OCI-LY1 (cell line): ENCODE measurements at regions not wholly inside any gene's neighbourhood (a gene's known extent, or its start where the extent isn't known, plus 50 kb on each side); places are given as distances from the start of the nearest gene placed in this dataset.

Source experiments
- H2AFZ ChIP-seq: fragments of 200-600 bp; sonication (generic), shearing (Covaris generic); 2 replicates; pipeline ENCODE4 v1.6.0; 2014; ENCODE audit warnings: antibody characterized with exemption, mild to moderate bottlenecking, low read length
- H3F3A ChIP-seq: fragments of 200-600 bp; sonication (generic), shearing (Covaris generic); 2 replicates; pipeline ENCODE4 v1.6.0; 2014; ENCODE audit warnings: mild to moderate bottlenecking, antibody characterized with exemption, low read length, moderate library complexity; ENCODE audit not compliant: insufficient read depth
- H3K27ac ChIP-seq: fragments of 200-600 bp; sonication (generic); 2 replicates; pipeline ENCODE4 v1.5.1; 2014; ENCODE audit warnings: low read length, mixed run types, mild to moderate bottlenecking, low read depth; ENCODE audit not compliant: poor library complexity, severe bottlenecking
- H3K27me3 ChIP-seq: fragments of 200-600 bp; sonication (generic); 2 replicates; pipeline ENCODE4 v1.6.0; 2014; ENCODE audit warnings: antibody characterized with exemption, mild to moderate bottlenecking, low read length, moderate library complexity; ENCODE audit not compliant: insufficient read depth
- H3K36me3 ChIP-seq: fragments of 200-600 bp; sonication (generic); 2 replicates; pipeline ENCODE4 v1.6.1; 2014; ENCODE audit warnings: mild to moderate bottlenecking, antibody characterized with exemption, low read length, moderate library complexity, mixed read lengths; ENCODE audit not compliant: insufficient read depth
- H3K4me1 ChIP-seq: fragments of 200-600 bp; sonication (generic); 2 replicates; pipeline ENCODE4 v1.5.1; 2014; ENCODE audit warnings: mild to moderate bottlenecking, low read length, moderate library complexity; ENCODE audit not compliant: insufficient read depth, severe bottlenecking
- H3K4me2 ChIP-seq: fragments of 200-600 bp; sonication (generic), shearing (Covaris generic); 2 replicates; pipeline ENCODE4 v1.6.1; 2014; ENCODE audit warnings: low read length
- H3K4me3 ChIP-seq: fragments of 200-600 bp; sonication (generic); 2 replicates; pipeline ENCODE4 v1.5.1; 2014; ENCODE audit warnings: low read length, low read depth, mild to moderate bottlenecking, mixed read lengths; ENCODE audit not compliant: poor library complexity, severe bottlenecking
- H3K79me2 ChIP-seq: fragments of 200-600 bp; shearing (Covaris generic); 2 replicates; pipeline ENCODE4 v1.6.1; 2016; ENCODE audit warnings: mixed run types, low read length, mixed read lengths; ENCODE audit not compliant: insufficient read depth
- H3K9ac ChIP-seq: fragments of 200-600 bp; sonication (generic), shearing (Covaris generic); 2 replicates; pipeline ENCODE4 v1.6.1; 2014; ENCODE audit warnings: mild to moderate bottlenecking, low read length, mixed read lengths
- H3K9me2 ChIP-seq: fragments of 200-600 bp; sonication (generic), shearing (Covaris generic); 2 replicates; pipeline ENCODE4 v1.6.1; 2014; ENCODE audit warnings: low read depth, mild to moderate bottlenecking, low read length, mixed read lengths
- H3K9me3 ChIP-seq: fragments of 200-600 bp; shearing (Covaris generic); 2 replicates; pipeline ENCODE4 v1.6.1; 2014; ENCODE audit warnings: low read length, mixed read lengths
- H4K20me1 ChIP-seq: fragments of 200-600 bp; sonication (generic), shearing (Covaris generic); 2 replicates; pipeline ENCODE4 v1.6.0; 2016; ENCODE audit warnings: mild to moderate bottlenecking, low read length; ENCODE audit not compliant: insufficient read depth
- CTCF ChIP-seq: fragments of 200-600 bp; sonication (generic), shearing (Covaris generic); IDR thresholded peaks from 2 replicates; pipeline ENCODE4 v1.5.1; 2017; ENCODE audit warnings: mild to moderate bottlenecking, antibody characterized with exemption, low read length, moderate library complexity, mixed read lengths
- EZH2 ChIP-seq: fragments of 200-600 bp; sonication (generic), shearing (Covaris generic); IDR thresholded peaks from 2 replicates; pipeline ENCODE4 v1.8.0; 2017; ENCODE audit warnings: borderline replicate concordance, mixed run types, mild to moderate bottlenecking, antibody characterized with exemption, low read length, moderate library complexity, mixed read lengths

- Histone ChIP-seq H3F3A (no peaks in the 10 kb centered on the region), H3K4me1 (no peaks in the 10 kb centered on the region), H3K9me2 (no peaks in the 10 kb centered on the region), H3K4me3 (no peak overlapping the region), H3K27ac (no peak overlapping the region), H3K36me3 (no peaks in the 10 kb centered on the region), H4K20me1 (no peaks in the 10 kb centered on the region), H2AFZ (no peak overlapping the region), H3K9me3 (no peaks in the 10 kb centered on the region), H3K4me2 (no peak overlapping the region), H3K79me2 (no peaks in the 10 kb centered on the region), H3K27me3 (0 out of 2 replicates have a peak, but pooled peaks cover 4% of the 10 kb centered on the region), H3K9ac (no peak overlapping the region)
- TF ChIP-seq EZH2, result no peak
- TF ChIP-seq CTCF, result no peak
Observed at GRCh38 chr20:60422848-60423247, 464.6 kb downstream of the CDH26 start.

- Histone ChIP-seq H3F3A (no peaks in the 10 kb centered on the region), H2AFZ (no peak overlapping the region), H3K36me3 (no peaks in the 10 kb centered on the region)
Observed at GRCh38 chr20:60424267-60424902, 466.2 kb downstream of the CDH26 start.

GRCh38 chr20:60427516-60427915, 469.3 kb downstream of the CDH26 start:
- H3K27ac ChIP-seq, result no peak overlapping the region
- TF ChIP-seq CTCF (no peak), EZH2 (no peak)
- H2AFZ ChIP-seq, result no peak overlapping the region
- H3K79me2 ChIP-seq, result no peaks in the 10 kb centered on the region
- no peaks in the 10 kb centered on the region for H3K36me3 ChIP-seq
- no peaks in the 10 kb centered on the region for H3K9me2 ChIP-seq
- no peaks in the 10 kb centered on the region for H3K4me1 ChIP-seq
- no peak overlapping the region for H3K9ac ChIP-seq
- H4K20me1 ChIP-seq, result no peaks in the 10 kb centered on the region
- H3K9me3 ChIP-seq, result no peaks in the 10 kb centered on the region
- H3K27me3 ChIP-seq, result 0 out of 2 replicates have a peak, but pooled peaks cover under 1% of the 10 kb centered on the region
- no peak overlapping the region for H3K4me3 ChIP-seq
- H3F3A ChIP-seq, result no peaks in the 10 kb centered on the region
- H3K4me2 ChIP-seq, result no peak overlapping the region

More at GRCh38 chr20:60424267-60424902, 466.2 kb downstream of the CDH26 start:
- Histone ChIP-seq H4K20me1 (no peaks in the 10 kb centered on the region), H3K4me3 (no peak overlapping the region), H3K9ac (no peak overlapping the region), H3K4me2 (no peak overlapping the region), H3K9me3 (no peaks in the 10 kb centered on the region), H3K79me2 (no peaks in the 10 kb centered on the region), H3K4me1 (no peaks in the 10 kb centered on the region), H3K27ac (no peak overlapping the region), H3K27me3 (0 out of 2 replicates have a peak, but pooled peaks cover 4% of the 10 kb centered on the region), H3K9me2 (no peaks in the 10 kb centered on the region)
- TF ChIP-seq CTCF (no peak), EZH2 (no peak)
